Keratinocyte (primary cell): ENCODE measurements at regions not wholly inside any gene's neighbourhood (a gene's known extent, or its start where the extent isn't known, plus 50 kb on each side); places are given as distances from the start of the nearest gene placed in this dataset.

Experiments
- DNase-seq: peaks from one replicate; pipeline ENCODE4 v3.0.0-alpha.2; 2011; ENCODE audit warnings: low read depth, missing footprints, low spot score
- FAIRE-seq: peaks from 2 replicates; lab custom pipeline; 2011; peaks lifted over from hg19 to GRCh38; lab: Jason Lieb, UNC
- H2AFZ ChIP-seq: 2 replicates; pipeline ENCODE4 v1.6.0; 2012; ENCODE audit warnings: low read length, control low read depth, inconsistent platforms; ENCODE audit not compliant: control insufficient read depth
- H3K27ac ChIP-seq: 2 replicates; pipeline ENCODE4 v1.5.1; 2011; ENCODE audit warnings: low read length; ENCODE audit not compliant: control insufficient read depth, insufficient read depth
- H3K27me3 ChIP-seq: 3 replicates; pipeline ENCODE4 v1.6.0; 2011; ENCODE audit warnings: low read length; ENCODE audit not compliant: control insufficient read depth, insufficient read depth; ENCODE audit errors: extremely low read depth
- H3K36me3 ChIP-seq, 2 experiments: 2 replicates in 1 of 2; 3 replicates in 1 of 2; pipeline ENCODE4 v1.5.1; 2011; ENCODE audit warnings: low read length in 2 of 2, mild to moderate bottlenecking in 1 of 2; ENCODE audit not compliant: control insufficient read depth in 2 of 2, insufficient read depth in 2 of 2; ENCODE audit errors: extremely low read depth in 1 of 2
- H3K4me1 ChIP-seq: 3 replicates; pipeline ENCODE4 v1.5.1; 2011; ENCODE audit warnings: low read length; ENCODE audit not compliant: control insufficient read depth, insufficient read depth; ENCODE audit errors: extremely low read depth
- H3K4me2 ChIP-seq: 3 replicates; pipeline ENCODE4 v1.6.0; 2011; ENCODE audit warnings: low read depth, low read length; ENCODE audit not compliant: control insufficient read depth, insufficient read depth; ENCODE audit errors: extremely low read depth
- H3K4me3 ChIP-seq, 3 experiments: fragments of 200-600 bp in 1 of 3; sonication (generic) in 1 of 3; 2 replicates in 2 of 3; 3 replicates in 1 of 3; pipeline ENCODE4 v1.5.1; 2011 to 2016; ENCODE audit warnings: low read length in 3 of 3, mild to moderate bottlenecking in 3 of 3, control low read depth in 2 of 3, inconsistent platforms in 1 of 3, low read depth in 1 of 3, mixed read lengths in 1 of 3, mixed run types in 1 of 3, moderate library complexity in 1 of 3; ENCODE audit not compliant: control insufficient read depth in 2 of 3, insufficient read depth in 2 of 3; ENCODE audit errors: extremely low read depth in 1 of 3
- H3K79me2 ChIP-seq: 2 replicates; pipeline ENCODE4 v1.6.0; 2012; ENCODE audit warnings: low read length; ENCODE audit not compliant: control insufficient read depth, insufficient read depth
- H3K9ac ChIP-seq: 3 replicates; pipeline ENCODE4 v1.6.0; 2011; ENCODE audit warnings: low read length; ENCODE audit not compliant: control insufficient read depth, insufficient read depth; ENCODE audit errors: extremely low read depth
- H3K9me1 ChIP-seq: 3 replicates; pipeline ENCODE4 v1.6.0; 2011; ENCODE audit warnings: low read length; ENCODE audit not compliant: control insufficient read depth, insufficient read depth; ENCODE audit errors: extremely low read depth
- H3K9me3 ChIP-seq: 2 replicates; pipeline ENCODE4 v1.5.1; 2012; ENCODE audit warnings: low read depth, low read length; ENCODE audit not compliant: control insufficient read depth
- H4K20me1 ChIP-seq: 3 replicates; pipeline ENCODE4 v1.6.0; 2011; ENCODE audit warnings: low read length; ENCODE audit not compliant: control insufficient read depth, insufficient read depth; ENCODE audit errors: extremely low read depth
- EZH2 ChIP-seq: IDR thresholded peaks from one replicate; pipeline ENCODE4 v1.6.1; 2012; ENCODE audit warnings: inconsistent platforms, mild to moderate bottlenecking, low read length, moderate library complexity
- dilution Hi-C: fragments of 300-500 bp; cut with MboI; formaldehyde crosslinking; loops from one replicate; pipeline ENCODE4 v1.7.0; 2020; ENCODE audit warnings: low sequenced_read_pairs; ENCODE audit not compliant: extremely low pct_ligation_motif_present
- TF ChIP-seq, protein P1 (sequence below), 3 experiments: IDR thresholded peaks in 1 of 3; conservative IDR thresholded peaks in 1 of 3; optimal IDR thresholded peaks in 1 of 3; 2 replicates in 2 of 3; 3 replicates in 1 of 3; pipeline versions ENCODE3 to v1.5.1; 2011; ENCODE audit warnings: low read length in 3 of 3, mild to moderate bottlenecking in 3 of 3, moderate library complexity in 2 of 3, control low read depth in 1 of 3, inconsistent platforms in 1 of 3; ENCODE audit not compliant: insufficient read depth in 2 of 3; ENCODE audit errors: extremely low read depth in 1 of 3

- Histone ChIP-seq H4K20me1 (no peaks in the 10 kb centered on the region), H3K9me3 (no peaks in the 10 kb centered on the region), H3K79me2 (no peaks in the 10 kb centered on the region), H3K9ac (no peak overlapping the region), H3K36me3 (no peaks in the 10 kb centered on the region), H3K4me1 (no peaks in the 10 kb centered on the region), H3K4me2 (no peak overlapping the region), H2AFZ (no peak overlapping the region), H3K27ac (no peak overlapping the region), H3K4me3 (no peak overlapping the region), H3K9me1 (no peaks in the 10 kb centered on the region), H3K27me3 (peaks cover 43% of the 10 kb centered on the region)
- TF ChIP-seq, protein P1, sequence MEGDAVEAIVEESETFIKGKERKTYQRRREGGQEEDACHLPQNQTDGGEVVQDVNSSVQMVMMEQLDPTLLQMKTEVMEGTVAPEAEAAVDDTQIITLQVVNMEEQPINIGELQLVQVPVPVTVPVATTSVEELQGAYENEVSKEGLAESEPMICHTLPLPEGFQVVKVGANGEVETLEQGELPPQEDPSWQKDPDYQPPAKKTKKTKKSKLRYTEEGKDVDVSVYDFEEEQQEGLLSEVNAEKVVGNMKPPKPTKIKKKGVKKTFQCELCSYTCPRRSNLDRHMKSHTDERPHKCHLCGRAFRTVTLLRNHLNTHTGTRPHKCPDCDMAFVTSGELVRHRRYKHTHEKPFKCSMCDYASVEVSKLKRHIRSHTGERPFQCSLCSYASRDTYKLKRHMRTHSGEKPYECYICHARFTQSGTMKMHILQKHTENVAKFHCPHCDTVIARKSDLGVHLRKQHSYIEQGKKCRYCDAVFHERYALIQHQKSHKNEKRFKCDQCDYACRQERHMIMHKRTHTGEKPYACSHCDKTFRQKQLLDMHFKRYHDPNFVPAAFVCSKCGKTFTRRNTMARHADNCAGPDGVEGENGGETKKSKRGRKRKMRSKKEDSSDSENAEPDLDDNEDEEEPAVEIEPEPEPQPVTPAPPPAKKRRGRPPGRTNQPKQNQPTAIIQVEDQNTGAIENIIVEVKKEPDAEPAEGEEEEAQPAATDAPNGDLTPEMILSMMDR (optimal IDR thresholded peaks at IDR 0.05 in 1 of 3, IDR thresholded peaks at IDR 0.05 in 1 of 3, conservative IDR thresholded peaks at IDR 0.05 in 1 of 3; ENCODE audit: extremely low read depth in 1 of 3, insufficient read depth in 2 of 3, low read length in 3 of 3) = no peak
- TF ChIP-seq EZH2 = no peak
- DNase-seq (no peak), FAIRE-seq (no peak)
- dilution Hi-C loops = no loop called here
Measured at GRCh38 chr5:1665803-1666202, 133.8 kb downstream of the MRPL36 start.

- H3K27ac ChIP-seq = no peak overlapping the region
- FAIRE-seq (no peak), DNase-seq (no peak)
- H3K79me2 ChIP-seq = no peaks in the 10 kb centered on the region
- H3K36me3 ChIP-seq = no peaks in the 10 kb centered on the region
- no peaks in the 10 kb centered on the region for H4K20me1 ChIP-seq
- no peaks in the 10 kb centered on the region for H3K4me1 ChIP-seq
- TF ChIP-seq, protein P1 (optimal IDR thresholded peaks at IDR 0.05 in 1 of 3, IDR thresholded peaks at IDR 0.05 in 1 of 3, conservative IDR thresholded peaks at IDR 0.05 in 1 of 3; ENCODE audit: extremely low read depth in 1 of 3, insufficient read depth in 2 of 3, low read length in 3 of 3) = no peak
- no peak for TF ChIP-seq EZH2
- no peak overlapping the region for H3K4me2 ChIP-seq
- peaks cover 43% of the 10 kb centered on the region for H3K27me3 ChIP-seq
- H2AFZ ChIP-seq = no peak overlapping the region
- no peak overlapping the region for H3K4me3 ChIP-seq
- no peaks in the 10 kb centered on the region for H3K9me3 ChIP-seq
- H3K9me1 ChIP-seq = no peaks in the 10 kb centered on the region
- dilution Hi-C loops = no loop called here
- no peak overlapping the region for H3K9ac ChIP-seq
Measured at GRCh38 chr5:1665231-1665630, 134.4 kb downstream of the MRPL36 start.
